ENCODE measurements at regions not wholly inside any gene's neighbourhood (a gene's known extent, or its start where the extent isn't known, plus 50 kb on each side); places are given as distances from the start of the nearest gene placed in this dataset.
A peak's percentile ranks its signal among the peaks of the same experiment; 100 is the strongest.

GRCh38 chr10:61125560-61126170 lies 181.7 kb upstream of the RHOBTB1 start:
- no peak for DNase-seq
- H3K9me3 ChIP-seq = no peaks in the 10 kb centered on the region
- peak in 3 of 4 donors; percentile 58 to 74 (median 65) for ATAC-seq
- H3K4me1 ChIP-seq = peaks cover 8% of the 10 kb centered on the region
- WGBS, 3 donors = 9 to 18% (median 14%) methylated on average over 3 of the region's 3 CpGs
- no peak for TF ChIP-seq CTCF (IDR thresholded peaks at IDR 0.05)
- H3K4me3 ChIP-seq = no peak overlapping the region
- no peaks in the 10 kb centered on the region for H3K36me3 ChIP-seq (ENCODE audit: insufficient read depth in 1 of 2, low read depth in 1 of 2)
- no peak overlapping the region for H3K27ac ChIP-seq
- intact Hi-C loops (cut with DNase I) = no loop called here
- no peaks in the 10 kb centered on the region for H3K27me3 ChIP-seq (ENCODE audit: insufficient read depth in 3 of 3, low read length in 2 of 3)

- 61 to 77% (median 74%) methylated on average over 6 of the region's 6 CpGs for WGBS, 3 donors
- TF ChIP-seq CTCF (IDR thresholded peaks at IDR 0.05) = no peak
- H3K4me3 ChIP-seq = no peak overlapping the region
- DNase-seq (no peak), ATAC-seq (no peak)
- no peaks in the 10 kb centered on the region for H3K9me3 ChIP-seq
- intact Hi-C loops (cut with DNase I) = no loop called here
- peaks cover 8% of the 10 kb centered on the region for H3K4me1 ChIP-seq
- H3K27ac ChIP-seq = no peak overlapping the region
- H3K36me3 ChIP-seq (ENCODE audit: insufficient read depth in 1 of 2, low read depth in 1 of 2) = no peaks in the 10 kb centered on the region
- H3K27me3 ChIP-seq (ENCODE audit: insufficient read depth in 3 of 3, low read length in 2 of 3) = no peaks in the 10 kb centered on the region
Observed at GRCh38 chr10:61124756-61125530, 181.0 kb upstream of the RHOBTB1 start.

- no peak for TF ChIP-seq CTCF (IDR thresholded peaks at IDR 0.05)
- no peak overlapping the region for H3K27ac ChIP-seq
- WGBS, 3 donors = 95 to 100% (median 96%) methylated on average over 2 of the region's 2 CpGs
- no peaks in the 10 kb centered on the region for H3K9me3 ChIP-seq
- H3K4me1 ChIP-seq = peaks cover 5% of the 10 kb centered on the region
- intact Hi-C loops (cut with DNase I) = no loop called here
- no peaks in the 10 kb centered on the region for H3K36me3 ChIP-seq (ENCODE audit: insufficient read depth in 1 of 2, low read depth in 1 of 2)
- no peaks in the 10 kb centered on the region for H3K27me3 ChIP-seq (ENCODE audit: insufficient read depth in 3 of 3, low read length in 2 of 3)
- ATAC-seq (no peak), DNase-seq (no peak)
- no peak overlapping the region for H3K4me3 ChIP-seq
Observed at GRCh38 chr10:61120805-61121204, 176.8 kb upstream of the RHOBTB1 start.

GRCh38 chr10:61119573-61119972 lies 175.6 kb upstream of the RHOBTB1 start:
- Histone ChIP-seq H3K9me3 (no peaks in the 10 kb centered on the region), H3K27me3 (ENCODE audit: insufficient read depth in 3 of 3, low read length in 2 of 3) (no peaks in the 10 kb centered on the region), H3K36me3 (ENCODE audit: insufficient read depth in 1 of 2, low read depth in 1 of 2) (no peaks in the 10 kb centered on the region), H3K27ac (no peak overlapping the region), H3K4me1 (no peaks in the 10 kb centered on the region), H3K4me3 (no peak overlapping the region)
- 65 to 72% (median 67%) methylated on average over 1 of the region's 1 CpG for WGBS, 3 donors
- no peak for TF ChIP-seq CTCF (IDR thresholded peaks at IDR 0.05)
- intact Hi-C loops (cut with DNase I) = no loop called here
- DNase-seq (no peak), ATAC-seq (no peak)
